GM19455 (cell line): ENCODE measurements at regions not wholly inside any gene's neighbourhood (a gene's known extent, or its start where the extent isn't known, plus 50 kb on each side); places are given as distances from the start of the nearest gene placed in this dataset.

Source experiments
- ATAC-seq: cut with Tn5 transposase; IDR thresholded peaks from one replicate; pipeline ENCODE4 v1.9.1; 2021; ENCODE audit not compliant: unreplicated experiment

DNA sequence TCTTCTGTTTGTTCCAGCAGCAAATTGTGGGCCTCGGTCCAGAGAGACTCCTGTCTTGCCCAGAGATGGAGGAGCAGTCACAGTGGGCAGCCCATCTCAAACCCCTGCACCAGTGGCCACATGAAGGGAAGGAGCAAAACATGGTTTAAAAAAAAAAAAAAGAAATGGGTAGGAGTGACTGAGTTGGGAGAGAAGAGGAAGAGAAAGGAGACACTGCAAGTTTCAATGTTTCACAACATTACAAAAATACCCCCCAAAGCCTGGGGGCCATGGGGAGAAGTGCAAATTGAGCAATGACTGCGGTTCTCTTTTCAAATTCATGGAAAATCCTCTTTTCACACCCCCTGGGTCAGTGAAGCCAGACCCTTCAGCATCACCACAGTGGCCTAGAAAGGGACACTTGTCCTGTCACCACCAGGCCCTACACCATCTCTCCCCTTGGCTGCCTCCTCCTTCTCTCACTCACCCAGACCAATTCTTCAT lies 117.1 kb downstream of the ZFP36L2 start:
- no peak for ATAC-seq

DNA sequence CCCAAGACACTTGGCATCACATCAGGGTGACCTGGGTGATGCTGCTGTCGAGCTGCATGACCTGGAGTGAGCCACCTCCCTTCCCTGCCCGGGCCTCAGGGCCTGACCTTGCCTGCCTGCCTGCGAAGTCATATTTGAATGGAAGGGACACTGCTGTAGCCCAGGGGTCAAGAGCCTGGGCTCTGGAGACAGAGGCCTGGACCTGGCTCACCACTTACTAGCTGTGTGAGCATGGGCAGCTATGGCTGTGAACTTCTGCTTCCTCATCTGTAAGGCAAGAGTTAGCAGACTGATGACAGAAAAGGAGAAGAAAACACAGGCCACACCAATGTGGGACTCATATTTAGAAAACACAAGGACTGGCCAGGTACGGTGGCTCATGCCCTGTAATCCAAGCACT lies 118.7 kb downstream of the ZFP36L2 start:
- ATAC-seq, result no peak

DNA sequence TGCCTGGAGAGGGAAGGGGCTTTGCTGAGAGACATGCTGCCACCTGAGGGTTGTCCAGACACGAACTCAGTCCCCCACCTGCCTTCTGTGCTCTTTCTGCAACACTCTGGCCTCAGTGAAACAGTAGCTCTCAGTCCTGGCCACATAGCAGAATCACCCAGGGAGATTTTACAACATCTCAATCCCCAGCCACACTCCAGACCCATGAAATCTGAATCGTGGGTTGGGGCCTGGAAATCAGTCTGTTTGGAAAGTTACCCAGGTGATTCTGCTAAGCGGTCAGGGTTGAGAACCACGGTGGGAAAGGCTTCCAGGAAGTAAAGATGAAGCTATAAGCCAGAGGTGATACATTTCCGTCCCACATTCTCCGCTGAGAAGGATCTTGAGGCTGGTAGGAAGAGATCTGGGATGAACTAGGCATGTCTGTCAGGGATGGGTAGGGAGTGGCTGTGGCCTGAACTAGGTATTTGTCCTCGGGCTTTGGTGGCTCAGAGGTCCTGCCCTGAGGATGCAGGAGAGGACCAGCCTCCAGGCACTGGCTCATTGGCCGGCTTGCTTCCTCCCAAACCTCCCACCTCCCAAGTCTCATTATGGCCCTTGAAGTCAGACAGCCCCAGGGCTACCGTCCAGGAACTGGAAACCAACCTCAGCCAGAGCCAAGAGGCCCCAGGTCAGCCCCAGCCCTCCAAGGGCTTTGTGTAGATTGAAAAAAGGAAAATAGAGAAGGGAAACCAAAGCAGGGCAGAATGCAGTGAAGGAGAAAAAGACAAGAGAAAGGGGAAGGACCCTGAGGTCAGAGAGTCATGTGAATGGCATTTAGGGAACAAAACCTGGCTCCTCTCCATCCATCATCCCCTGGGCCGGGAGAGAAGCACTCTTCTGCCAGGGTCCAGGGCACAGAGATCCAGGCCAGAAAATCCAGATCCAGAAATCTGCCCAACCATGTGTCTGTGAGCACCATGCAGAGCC lies 119.6 kb downstream of the ZFP36L2 start:
- no peak for ATAC-seq

DNA sequence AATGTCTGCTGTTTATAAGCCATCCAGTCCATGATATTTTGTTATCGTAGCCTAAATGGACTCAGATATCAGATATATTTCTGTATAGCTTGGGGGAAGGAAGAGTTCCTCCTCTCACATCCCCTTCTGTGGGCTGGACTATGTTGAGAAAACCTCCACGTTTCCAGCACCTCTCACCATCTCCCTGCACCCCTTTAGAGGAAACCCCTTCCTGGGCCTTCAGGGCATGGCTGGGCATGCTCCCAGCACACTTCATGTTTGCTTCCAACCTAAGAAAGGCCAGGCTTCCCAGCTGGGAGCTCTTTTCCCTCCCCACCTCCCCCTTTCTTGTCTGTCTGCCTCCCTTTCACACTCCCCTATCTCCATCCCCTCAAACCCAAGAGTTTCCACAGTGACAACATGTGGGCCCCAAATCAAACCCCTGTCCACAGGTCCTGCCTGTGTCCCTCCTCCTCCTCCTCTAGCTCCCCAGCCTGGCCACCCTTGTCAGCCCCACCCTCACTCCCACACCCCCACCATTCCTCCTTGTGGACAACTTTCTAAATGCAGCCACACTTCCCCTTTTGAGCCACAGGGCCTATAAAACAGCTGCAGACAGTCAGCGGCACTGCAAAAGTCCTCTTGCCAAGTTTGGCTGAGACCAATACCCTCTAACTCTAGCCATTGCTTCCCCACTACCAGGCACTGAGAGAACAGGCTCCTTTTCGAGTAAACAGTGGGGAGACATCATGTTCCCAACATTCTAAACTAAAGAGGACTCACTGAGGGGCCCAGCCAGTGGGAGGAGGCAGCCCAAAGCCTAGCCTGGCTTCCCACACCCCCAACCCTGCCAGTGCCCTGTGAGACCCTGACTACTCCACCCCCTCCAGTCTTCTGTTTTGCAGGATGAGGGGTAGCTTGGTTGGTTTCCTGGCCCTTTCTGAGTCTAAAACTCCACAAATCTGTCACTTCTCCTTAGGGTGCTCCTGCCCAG lies 120.5 kb downstream of the ZFP36L2 start:
- no peak for ATAC-seq

DNA sequence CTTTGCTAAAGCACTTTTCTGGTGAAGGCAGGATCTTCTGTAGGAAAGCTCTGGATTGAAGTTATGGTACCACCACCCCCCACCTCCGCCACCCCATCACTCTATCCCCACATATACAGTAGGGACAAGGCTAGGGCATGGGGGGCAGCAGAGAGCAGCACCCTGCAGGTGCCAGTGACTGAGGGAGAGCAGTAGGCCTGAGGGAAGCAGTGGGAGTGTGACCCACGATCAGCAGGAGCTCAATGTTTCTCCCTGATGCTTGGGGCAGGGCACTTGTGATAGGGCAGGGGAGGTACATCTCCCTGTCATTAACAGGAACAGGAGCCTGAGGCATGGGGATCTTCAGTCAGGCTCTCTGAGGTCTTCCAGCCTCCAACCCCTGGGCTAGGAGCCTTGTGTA lies 121.6 kb downstream of the ZFP36L2 start:
- no peak for ATAC-seq

DNA sequence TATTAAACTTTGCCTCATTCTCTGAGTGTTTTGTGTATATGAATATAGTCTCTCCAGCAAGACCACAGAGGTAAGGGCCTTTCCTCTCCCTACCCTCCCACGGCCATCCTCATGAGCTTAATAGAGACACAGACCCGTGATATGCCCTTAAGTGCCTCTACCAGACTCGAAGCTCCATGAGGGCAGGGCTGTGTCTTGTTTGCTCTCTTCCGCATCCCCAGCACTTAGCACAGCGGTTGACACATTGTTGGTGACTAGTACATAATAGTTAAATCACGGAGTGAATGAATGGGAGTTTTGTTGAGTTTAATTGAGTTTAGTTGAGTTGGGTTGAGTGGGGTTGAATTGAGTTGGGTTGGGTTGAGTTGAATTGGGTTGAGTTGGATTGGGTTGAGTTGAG lies 122.3 kb downstream of the ZFP36L2 start:
- ATAC-seq, result no peak

DNA sequence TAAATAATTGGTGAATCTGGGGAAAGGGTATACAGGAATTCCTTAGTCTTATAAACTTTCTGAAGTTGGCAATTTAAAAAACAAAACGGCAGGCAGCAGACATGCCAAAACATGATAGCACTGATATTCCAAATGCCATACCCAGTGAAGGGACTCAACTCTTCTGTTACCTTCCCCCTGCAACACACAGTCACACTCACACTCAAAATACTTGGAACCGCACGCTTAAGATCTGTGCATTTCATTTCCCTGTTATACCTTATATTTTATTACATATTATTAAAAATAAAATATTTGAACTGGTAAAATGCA lies 123.4 kb downstream of the ZFP36L2 start:
- no peak for ATAC-seq

DNA sequence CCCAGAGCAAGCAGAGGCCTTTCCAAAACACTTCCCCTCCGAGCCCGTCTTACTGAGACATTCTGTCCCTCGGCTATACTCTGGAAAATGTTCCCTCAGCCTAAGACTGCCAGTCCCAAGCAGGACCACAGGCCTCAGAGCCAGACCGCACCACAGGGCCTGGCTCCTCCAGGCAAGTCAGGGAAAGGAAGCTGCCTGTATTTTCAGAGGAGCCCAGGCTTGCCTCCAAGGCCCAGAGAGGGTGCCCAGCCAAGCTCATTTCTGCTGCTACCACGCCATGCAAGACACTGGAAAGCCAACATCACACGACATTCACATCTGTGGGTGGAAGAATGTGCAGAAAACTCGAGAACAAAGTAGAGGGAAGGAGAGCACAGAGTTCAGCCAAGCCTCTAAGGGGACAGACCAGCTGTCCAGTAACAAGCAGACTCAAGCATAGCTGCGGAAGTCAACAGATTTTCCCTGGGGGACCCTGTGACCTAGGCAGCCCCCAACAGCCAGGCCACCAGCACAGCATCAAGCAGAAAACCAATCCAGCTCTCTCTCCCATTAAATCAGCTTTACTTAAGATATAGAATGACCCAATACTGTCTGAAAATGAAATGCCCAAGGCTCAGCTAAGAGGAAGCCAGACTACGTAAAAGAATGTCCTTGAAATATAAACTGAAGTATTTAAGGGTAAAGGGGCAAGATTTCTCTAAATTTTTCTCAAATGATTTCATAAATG lies 123.9 kb downstream of the ZFP36L2 start:
- ATAC-seq, result no peak

DNA sequence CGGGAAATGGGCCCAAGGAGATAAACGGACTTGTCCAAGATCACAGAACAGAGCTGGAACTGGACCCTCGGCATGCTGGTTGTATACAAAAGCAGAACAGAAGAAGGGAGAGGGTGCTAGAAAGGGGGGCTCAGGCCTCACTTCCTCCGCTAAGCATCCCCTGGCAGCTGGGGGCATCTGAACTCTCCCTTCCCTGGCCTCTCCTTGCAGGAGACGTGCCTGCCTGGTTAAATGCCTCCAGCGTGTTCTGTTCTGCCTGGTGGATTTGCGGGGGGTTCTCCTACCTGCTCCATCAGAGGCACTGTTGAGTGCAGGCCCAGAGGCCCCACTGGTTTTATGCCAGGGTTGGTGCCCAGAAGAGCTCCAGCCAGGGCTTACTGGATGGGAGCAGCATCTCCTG lies 124.7 kb downstream of the ZFP36L2 start:
- ATAC-seq, result no peak

DNA sequence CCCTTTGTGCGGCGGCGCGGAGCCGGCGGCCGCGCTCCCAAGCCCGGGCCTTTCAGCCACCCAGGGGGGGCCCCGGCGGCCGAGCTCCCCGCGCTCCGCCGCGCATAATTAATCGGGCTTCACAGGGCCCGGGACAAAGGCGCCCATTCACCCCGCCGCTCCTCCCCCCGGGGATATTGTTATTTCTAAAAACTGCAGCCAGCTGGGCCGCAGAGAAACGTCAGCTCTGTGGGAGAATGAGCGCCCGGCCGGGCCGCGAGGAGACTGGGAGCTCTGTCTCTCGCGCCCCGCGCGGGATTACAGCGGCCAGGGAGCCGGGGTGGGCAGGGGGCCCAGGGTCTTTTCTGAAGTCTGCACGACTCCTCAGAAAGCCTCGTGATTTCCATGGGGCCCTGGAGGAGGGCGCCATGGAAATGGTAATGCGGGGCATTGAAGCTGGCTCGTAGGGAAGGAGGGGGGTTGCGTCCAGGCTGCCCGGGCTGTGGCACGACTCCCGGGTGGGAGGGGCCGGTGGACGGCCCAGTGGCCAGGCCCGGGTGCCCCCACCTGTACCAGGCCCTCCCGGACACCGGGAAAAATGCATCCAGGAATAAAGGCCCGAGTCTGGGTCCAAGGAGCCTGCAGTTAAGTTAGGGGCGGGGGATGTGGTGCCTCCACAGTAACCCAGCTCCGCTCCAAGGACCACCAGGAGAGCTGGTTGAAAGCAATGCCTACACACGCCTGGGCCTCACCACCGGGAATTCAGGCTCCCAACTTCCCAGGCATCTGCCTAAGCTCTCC lies 125.3 kb downstream of the ZFP36L2 start:
- ATAC-seq, result no peak

DNA sequence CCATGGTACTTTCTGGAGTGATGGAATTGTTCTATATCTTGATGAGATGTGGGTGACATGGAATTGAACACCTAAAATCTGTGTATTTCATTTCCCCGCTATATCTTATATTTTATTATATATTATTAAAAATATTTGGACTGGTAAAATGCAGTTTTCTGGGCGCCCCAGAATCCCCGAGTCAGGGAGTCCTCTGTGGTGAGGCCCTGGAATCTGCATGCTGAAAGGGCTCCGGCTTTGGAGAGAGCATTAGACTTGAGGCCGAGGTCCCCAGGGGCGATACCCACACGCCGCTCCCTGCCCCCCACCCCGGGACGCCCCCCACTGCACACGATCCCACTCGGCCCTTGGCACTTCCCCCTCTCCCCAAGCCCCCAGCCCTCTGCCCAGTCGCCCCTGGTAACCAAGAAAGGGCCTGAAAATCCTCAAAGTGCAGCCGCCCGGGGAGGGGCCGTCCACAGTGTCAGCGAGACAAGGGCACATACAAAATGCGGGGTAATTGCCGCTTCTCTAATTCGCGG lies 126.0 kb downstream of the ZFP36L2 start:
- no peak for ATAC-seq

DNA sequence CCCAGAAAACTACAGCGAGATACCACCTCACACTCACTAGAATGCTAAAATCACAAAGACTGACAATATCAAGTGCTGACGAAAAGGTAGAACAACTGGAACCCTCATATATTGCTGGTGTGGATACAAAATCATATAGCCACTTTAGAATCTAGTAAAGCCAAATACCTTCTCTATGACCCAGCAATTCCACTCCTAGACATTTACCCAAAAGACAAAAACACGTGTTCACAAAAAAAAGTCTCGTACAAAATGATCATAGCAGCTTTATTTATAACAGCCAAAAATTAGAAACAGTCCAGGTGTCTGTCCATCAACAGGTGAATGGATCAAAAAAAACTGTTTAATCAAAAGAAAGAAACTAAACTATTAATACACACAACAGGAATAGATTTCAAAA lies 126.6 kb downstream of the ZFP36L2 start:
- ATAC-seq, result no peak

DNA sequence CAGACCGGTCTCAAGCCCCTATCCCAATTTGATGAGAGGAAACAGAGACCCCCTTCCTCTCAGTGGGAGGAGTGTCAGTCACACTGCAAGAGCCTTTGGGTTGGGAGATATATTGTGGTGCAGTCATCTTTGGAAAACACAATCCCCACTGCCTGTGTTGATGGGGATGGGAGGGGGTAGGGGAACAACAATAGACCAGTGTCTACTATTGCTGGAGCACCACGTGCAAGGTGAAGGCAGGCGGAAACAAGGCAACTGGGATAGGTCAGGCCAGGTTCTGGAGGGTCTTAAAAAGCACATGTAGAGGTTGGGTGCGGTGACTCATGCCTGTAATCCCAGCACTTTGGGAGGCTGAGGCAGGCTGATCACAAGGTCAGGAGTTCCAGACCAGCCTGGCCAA lies 127.9 kb downstream of the ZFP36L2 start:
- ATAC-seq, result no peak

DNA sequence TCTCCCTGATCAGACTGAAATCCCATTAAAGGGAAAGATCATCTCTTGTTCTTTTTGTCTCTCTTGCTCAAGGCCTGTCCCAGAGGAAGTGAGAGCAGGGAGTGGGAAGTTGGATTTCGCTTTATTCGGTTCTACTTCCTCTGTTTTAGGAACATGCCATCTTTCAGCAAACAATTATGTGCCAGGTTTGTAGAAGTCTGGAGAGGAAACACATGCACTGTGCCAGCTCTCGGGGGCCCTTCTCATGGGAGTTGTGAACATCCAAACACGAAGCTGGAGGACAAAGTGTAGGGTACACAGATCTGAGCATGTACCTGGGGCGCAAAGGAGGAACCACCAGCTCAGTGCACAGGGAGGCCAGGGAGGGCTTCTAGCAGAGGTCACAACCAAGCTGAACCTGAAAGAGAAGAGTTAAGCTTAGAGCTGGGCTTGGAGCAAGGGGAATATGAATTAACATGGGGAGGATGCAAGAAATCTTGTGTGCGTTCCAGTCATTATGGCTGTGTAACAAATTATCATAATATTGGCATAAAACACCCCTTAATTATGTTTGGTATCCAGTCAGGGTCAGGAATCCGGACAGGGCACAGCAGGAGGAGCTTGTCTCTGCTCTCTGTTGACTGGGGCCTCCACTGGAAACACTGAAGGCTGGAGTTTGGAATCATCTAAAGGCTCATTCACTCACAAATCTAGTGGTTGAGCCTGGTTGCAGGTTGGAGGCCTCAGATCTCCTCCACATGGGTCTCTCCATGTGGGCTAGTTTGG lies 128.6 kb downstream of the ZFP36L2 start:
- ATAC-seq, result no peak

DNA sequence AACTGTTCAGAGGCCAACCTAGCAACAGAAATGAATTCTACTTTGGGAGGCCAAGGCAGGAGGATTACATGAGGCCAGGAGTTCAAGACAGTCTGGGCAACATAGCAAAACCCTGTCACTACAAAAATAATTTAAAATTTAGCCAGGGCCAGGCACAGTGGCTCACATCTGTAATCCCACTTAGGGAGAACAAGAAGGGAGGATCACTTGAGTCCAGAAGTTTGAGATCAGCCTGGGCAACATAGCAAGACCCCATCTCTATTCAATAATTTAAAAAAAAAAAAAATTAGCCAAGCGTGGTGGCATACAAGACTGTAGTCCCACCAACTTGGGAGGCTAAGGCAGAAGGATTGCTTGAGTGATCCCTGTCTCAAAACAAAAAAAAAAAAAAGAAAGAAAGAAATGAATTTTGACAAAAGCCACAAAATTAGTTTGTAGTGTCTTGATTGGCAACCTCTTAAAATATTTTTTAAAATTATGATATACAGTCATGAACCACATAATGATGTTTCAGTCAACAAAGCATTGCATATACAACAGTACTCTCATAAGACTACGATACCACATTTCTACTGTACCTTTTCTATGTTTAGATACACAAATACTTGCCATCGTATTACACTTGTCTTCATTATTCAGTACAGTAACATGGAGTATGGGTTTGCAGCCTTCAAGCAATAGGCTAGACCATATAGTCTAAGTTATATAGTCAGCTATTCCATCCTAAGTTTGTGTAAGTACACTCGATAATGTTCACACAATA lies 130.7 kb downstream of the ZFP36L2 start:
- no peak for ATAC-seq

DNA sequence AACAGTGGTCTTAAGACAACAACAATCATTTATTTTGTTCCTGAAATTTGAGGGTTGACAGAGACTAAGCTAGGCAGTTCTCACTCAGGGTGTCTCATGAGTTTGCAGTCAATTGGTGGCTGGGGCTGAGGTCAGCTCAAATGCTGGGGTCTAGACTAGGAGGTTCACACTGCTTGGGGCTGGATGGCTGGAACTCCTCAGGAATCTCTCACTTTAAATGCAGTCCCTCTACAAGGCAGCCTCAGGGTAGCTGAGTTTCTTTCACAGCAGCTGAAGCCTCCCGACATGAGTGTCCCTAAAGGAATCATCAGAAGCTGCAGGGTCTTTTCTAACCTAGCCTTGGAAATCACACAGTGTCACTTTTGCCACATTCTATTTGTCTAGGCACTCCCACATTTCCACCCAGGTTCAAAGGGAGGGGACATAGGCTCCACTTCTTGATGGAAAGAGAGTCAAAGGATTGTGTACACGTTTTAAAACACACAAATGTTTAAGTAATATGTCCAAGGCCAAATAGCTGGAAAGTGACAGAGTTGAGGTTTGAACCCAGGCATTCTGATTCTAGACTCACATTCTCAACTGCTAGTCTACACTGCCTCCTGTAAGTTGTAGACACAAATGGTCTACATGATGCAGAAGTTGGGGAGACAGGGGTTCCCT lies 133.8 kb downstream of the ZFP36L2 start:
- no peak for ATAC-seq

DNA sequence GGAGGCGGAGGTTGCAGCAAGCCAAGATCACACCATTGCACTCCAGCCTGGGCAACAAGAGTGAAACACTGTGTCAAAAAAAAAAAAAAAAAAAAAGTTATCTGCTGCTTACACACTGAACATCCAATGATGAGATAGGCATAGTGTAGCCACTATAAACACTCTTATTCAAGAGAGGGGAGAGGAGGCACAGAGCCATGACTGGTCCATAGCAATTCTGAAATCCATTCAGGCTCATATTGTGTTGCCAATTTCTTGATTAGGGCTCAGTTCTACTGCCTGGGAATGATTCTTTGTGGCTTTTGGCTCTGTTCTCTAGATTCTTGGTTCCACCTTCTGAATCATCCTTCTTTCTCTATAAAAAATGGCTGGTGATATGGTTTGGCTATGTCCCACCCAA lies 136.1 kb downstream of the ZFP36L2 start:
- ATAC-seq, result no peak
